NCI-H2107 treated with DMSO at 0.1 percent for 48 hours (cell line): ENCODE measurements at regions not wholly inside any gene's neighbourhood (a gene's known extent, or its start where the extent isn't known, plus 50 kb on each side); places are given as distances from the start of the nearest gene placed in this dataset.
"Not testable (repeated sequence)": the region's sequence is repeated elsewhere in the genome, so short reads cannot be mapped to it uniquely, and the experiment has no call there.

Experiments used
- DNase-seq: peaks from one replicate; lab custom pipeline; 2025; ENCODE audit not compliant: unreplicated experiment; lab: John Stamatoyannopoulos, UW

- DNase-seq, result not testable (repeated sequence)
These were observed 79.5 kb upstream of the ABCD2 start for GRCh38 chr12:39699079-39699478.

GRCh38 chr12:39697108-39697507 lies 77.5 kb upstream of the ABCD2 start:
- DNase-seq, result no peak

- peak; percentile 2 for DNase-seq
These were observed 72.8 kb upstream of the ABCD2 start for GRCh38 chr12:39692258-39692853.

- no peak for DNase-seq
These were observed 66.5 kb upstream of the ABCD2 start for GRCh38 chr12:39685854-39686657.

GRCh38 chr12:39682689-39683477 lies 63.3 kb upstream of the ABCD2 start:
- no peak for DNase-seq

- no peak for DNase-seq
These were observed 55.7 kb upstream of the ABCD2 start for GRCh38 chr12:39675263-39675662.

GRCh38 chr12:39672976-39673375 lies 53.4 kb upstream of the ABCD2 start:
- no peak for DNase-seq

GRCh38 chr12:39671898-39672875 lies 52.6 kb upstream of the ABCD2 start:
- DNase-seq, result no peak

- DNase-seq, result not testable (repeated sequence)
These were observed 49.9 kb upstream of the ABCD2 start for GRCh38 chr12:39669539-39669938.
